Astrocyte of the spinal cord (primary cell): ENCODE measurements at regions not wholly inside any gene's neighbourhood (a gene's known extent, or its start where the extent isn't known, plus 50 kb on each side); places are given as distances from the start of the nearest gene placed in this dataset.
"Not testable (repeated sequence)": the region's sequence is repeated elsewhere in the genome, so short reads cannot be mapped to it uniquely, and the experiment has no call there.

Experiments used
- DNase-seq: peaks from one replicate; pipeline ENCODE4 v3.0.0; 2011; ENCODE audit warnings: low read depth, low spot score
- H3K4me3 ChIP-seq: 2 replicates; pipeline ENCODE4 v1.5.1; 2011; ENCODE audit warnings: low read depth, mild to moderate bottlenecking, low read length, moderate library complexity
- CTCF ChIP-seq: IDR thresholded peaks from 2 replicates; pipeline ENCODE4 v1.5.1; 2012; ENCODE audit warnings: low read depth, mild to moderate bottlenecking, low read length, inconsistent platforms
- in situ Hi-C: cut with HindIII; loops from 2 replicates; pipeline ENCODE4 v1.10.0; 2017; ENCODE audit warnings: low sequenced_read_pairs

GRCh38 chr2:2472044-2472443 is 141.0 kb upstream of the MYT1L start:
- no peak for TF ChIP-seq CTCF
- DNase-seq = no peak
- no peak overlapping the region for H3K4me3 ChIP-seq
- in situ Hi-C loops = no loop called here

- H3K4me3 ChIP-seq = no peak overlapping the region
- in situ Hi-C loops = no loop called here
- TF ChIP-seq CTCF = no peak
- DNase-seq = no peak
Observed at GRCh38 chr2:2466534-2466933, 135.5 kb upstream of the MYT1L start.

- no peak for TF ChIP-seq CTCF
- no peak overlapping the region for H3K4me3 ChIP-seq
- in situ Hi-C loops = no loop called here
- DNase-seq = no peak
Observed at GRCh38 chr2:2464643-2465042, 133.6 kb upstream of the MYT1L start.

- H3K4me3 ChIP-seq = no peak overlapping the region
- DNase-seq = no peak
- in situ Hi-C loops = no loop called here
- TF ChIP-seq CTCF = no peak
Observed at GRCh38 chr2:2464094-2464493, 133.0 kb upstream of the MYT1L start.

- H3K4me3 ChIP-seq = no peak overlapping the region
- in situ Hi-C loops = no loop called here
- TF ChIP-seq CTCF = no peak
- peak; percentile 76 for DNase-seq
Observed at GRCh38 chr2:2456721-2457120, 125.6 kb upstream of the MYT1L start.

GRCh38 chr2:2455151-2455550 is 124.1 kb upstream of the MYT1L start:
- TF ChIP-seq CTCF = no peak
- in situ Hi-C loops = no loop called here
- no peak overlapping the region for H3K4me3 ChIP-seq
- DNase-seq = peak; percentile 41

GRCh38 chr2:2452961-2453360 is 121.9 kb upstream of the MYT1L start:
- TF ChIP-seq CTCF = no peak
- peak; percentile 1 for DNase-seq
- H3K4me3 ChIP-seq = no peak overlapping the region
- in situ Hi-C loops = no loop called here

- DNase-seq, in situ Hi-C loops, H3K4me3 ChIP-seq: not testable (repeated sequence)
Observed at GRCh38 chr2:2451275-2451674, 120.2 kb upstream of the MYT1L start.
